Calu3 (cell line): ENCODE measurements at regions not wholly inside any gene's neighbourhood (a gene's known extent, or its start where the extent isn't known, plus 50 kb on each side); places are given as distances from the start of the nearest gene placed in this dataset.

Experiments
- BruUV-seq: library from RNA; stranded (reverse); fragments of 400-500 nt; replicated peaks from 2 replicates; lab custom pipeline; 2021; lab: Mats Ljungman, UMichigan
- CTCF ChIA-PET: fragments of 300-600 bp; sonication (Branson Sonifier 250); formaldehyde crosslinking; loops from one replicate; lab custom pipeline; 2022; ENCODE audit warnings: antibody characterized with exemption; lab: Charles Lee
- DNase-seq: peaks from one replicate; pipeline ENCODE4 v3.0.0; 2022
- H3K27ac Mint-ChIP-seq: one replicate; pipeline ENCODE4 v1.8.0; 2022; ENCODE audit warnings: mixed read lengths; ENCODE audit not compliant: unreplicated experiment
- H3K27me3 Mint-ChIP-seq: one replicate; pipeline ENCODE4 v1.8.0; 2022; ENCODE audit warnings: mixed read lengths; ENCODE audit not compliant: unreplicated experiment
- H3K36me3 Mint-ChIP-seq: one replicate; pipeline ENCODE4 v1.8.0; 2022; ENCODE audit warnings: mild to moderate bottlenecking, moderate library complexity, mixed read lengths; ENCODE audit not compliant: insufficient read depth, unreplicated experiment
- H3K4me1 Mint-ChIP-seq: one replicate; pipeline ENCODE4 v1.8.0; 2022; ENCODE audit warnings: mild to moderate bottlenecking, low read depth, mixed read lengths; ENCODE audit not compliant: unreplicated experiment
- H3K4me3 Mint-ChIP-seq: one replicate; pipeline ENCODE4 v1.8.0; 2022; ENCODE audit warnings: mild to moderate bottlenecking, low read depth, moderate library complexity, mixed read lengths; ENCODE audit not compliant: unreplicated experiment
- H3K9me3 Mint-ChIP-seq: one replicate; pipeline ENCODE4 v1.8.0; 2022; ENCODE audit warnings: low read depth, mixed read lengths; ENCODE audit not compliant: unreplicated experiment
- intact Hi-C: fragments of 100-400 bp; cut with micrococcal nuclease; formaldehyde crosslinking; loops from one replicate; pipeline ENCODE4 v1.10.0; 2022; ENCODE audit not compliant: unreplicated experiment
- TF ChIP-seq, protein P1 (sequence below): fragments of 200-600 bp; IDR thresholded peaks from one replicate; pipeline ENCODE4 v1.8.0; 2022; ENCODE audit warnings: antibody characterized with exemption; ENCODE audit not compliant: unreplicated experiment

DNA sequence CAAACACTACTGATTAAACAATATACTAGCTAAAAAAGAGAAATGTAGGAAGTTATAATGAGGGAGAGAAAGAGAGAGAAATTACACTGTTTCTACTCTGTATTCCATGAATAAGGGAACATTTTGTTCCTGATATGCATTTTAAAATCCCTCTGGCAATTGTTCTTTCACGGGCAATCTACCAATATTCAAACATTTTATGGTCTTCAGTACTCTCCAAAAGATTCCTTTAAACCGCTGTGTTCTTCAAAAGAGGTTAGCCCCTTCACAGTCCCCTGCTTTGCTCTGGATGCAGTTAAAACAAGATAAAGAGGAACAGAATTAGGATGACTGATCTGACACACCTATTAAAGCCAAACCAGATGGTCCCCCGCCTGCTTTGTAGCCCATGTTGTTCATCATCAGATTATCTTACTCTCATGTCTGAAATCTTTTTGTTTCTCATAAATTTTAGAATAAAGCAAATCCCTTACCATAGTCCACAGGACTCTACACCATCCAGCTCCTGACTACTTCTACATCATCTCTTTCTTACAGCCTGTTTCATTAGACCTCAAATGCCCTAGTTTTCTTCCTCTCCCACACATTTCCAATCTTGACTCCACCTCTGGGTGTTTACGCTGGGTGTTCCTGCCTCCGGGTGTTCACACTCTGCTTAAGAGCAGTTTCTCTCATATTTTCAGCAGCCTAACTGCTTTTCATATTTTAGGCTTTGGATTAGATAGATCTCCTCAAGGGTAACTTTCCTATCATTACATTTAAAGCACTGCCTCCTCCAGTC, 399.7 kb downstream of the COL12A1 start:
- Mint-ChIP-seq H3K9me3 (no peaks in the 10 kb centered on the region), H3K27ac (no peak overlapping the region), H3K36me3 (no peaks in the 10 kb centered on the region), H3K27me3 (no peaks in the 10 kb centered on the region), H3K4me1 (no peaks in the 10 kb centered on the region), H3K4me3 (no peak overlapping the region)
- TF ChIP-seq, protein P1, sequence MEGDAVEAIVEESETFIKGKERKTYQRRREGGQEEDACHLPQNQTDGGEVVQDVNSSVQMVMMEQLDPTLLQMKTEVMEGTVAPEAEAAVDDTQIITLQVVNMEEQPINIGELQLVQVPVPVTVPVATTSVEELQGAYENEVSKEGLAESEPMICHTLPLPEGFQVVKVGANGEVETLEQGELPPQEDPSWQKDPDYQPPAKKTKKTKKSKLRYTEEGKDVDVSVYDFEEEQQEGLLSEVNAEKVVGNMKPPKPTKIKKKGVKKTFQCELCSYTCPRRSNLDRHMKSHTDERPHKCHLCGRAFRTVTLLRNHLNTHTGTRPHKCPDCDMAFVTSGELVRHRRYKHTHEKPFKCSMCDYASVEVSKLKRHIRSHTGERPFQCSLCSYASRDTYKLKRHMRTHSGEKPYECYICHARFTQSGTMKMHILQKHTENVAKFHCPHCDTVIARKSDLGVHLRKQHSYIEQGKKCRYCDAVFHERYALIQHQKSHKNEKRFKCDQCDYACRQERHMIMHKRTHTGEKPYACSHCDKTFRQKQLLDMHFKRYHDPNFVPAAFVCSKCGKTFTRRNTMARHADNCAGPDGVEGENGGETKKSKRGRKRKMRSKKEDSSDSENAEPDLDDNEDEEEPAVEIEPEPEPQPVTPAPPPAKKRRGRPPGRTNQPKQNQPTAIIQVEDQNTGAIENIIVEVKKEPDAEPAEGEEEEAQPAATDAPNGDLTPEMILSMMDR: no peak
- BruUV-seq: no TSS peak
- intact Hi-C loops: no loop called here
- CTCF ChIA-PET: interaction anchor here (0.6 kb wide), 1 partner anchor 13 kb away, joined by 5 read pairs; no protein-coding TSS in a partner anchor
- DNase-seq: no peak

DNA sequence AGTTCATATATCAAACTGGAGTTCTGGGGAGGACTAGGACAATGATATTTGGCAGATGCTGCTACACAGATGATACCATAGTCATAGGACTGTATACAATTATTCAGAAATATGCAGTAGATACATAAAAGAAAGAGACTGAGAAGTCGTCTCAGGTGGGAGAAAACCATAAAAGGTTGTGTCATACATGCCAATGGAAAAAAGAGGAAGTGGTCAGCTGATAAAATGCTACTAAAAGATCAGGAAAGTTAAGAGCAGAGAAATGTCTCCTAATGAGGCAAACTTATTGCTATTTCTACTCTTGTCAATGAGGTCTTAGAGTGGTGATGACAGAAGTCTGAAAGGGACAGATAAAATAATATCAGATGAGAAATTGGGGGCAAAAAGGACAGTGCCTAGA, 407.6 kb downstream of the COL12A1 start:
- Mint-ChIP-seq H3K36me3 (no peaks in the 10 kb centered on the region), H3K4me3 (no peak overlapping the region), H3K4me1 (no peaks in the 10 kb centered on the region), H3K9me3 (peaks cover 9% of the 10 kb centered on the region), H3K27me3 (no peaks in the 10 kb centered on the region), H3K27ac (no peak overlapping the region)
- intact Hi-C loops: no loop called here
- CTCF ChIA-PET: no interaction called here
- TF ChIP-seq, protein P1: no peak
- DNase-seq: no peak
- BruUV-seq: no TSS peak

DNA sequence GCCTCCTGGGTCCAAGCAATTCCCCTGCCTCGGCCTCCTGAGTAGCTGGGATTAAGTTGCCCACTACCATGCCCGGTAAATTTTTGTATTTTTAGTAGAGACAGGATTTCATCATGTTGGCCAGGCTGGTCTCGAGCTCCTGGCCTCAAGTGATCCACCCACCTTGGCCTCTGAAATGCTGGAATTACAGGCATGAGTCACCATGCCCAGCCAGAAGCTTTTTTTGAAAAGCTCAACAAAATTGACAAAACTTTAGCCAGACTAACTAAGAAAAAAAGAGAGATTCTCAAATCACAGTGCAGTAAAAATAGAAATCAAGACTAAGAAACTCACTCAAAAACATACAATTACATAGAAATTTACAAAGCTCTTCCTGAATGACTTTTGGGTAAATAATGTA, 420.6 kb downstream of the COL12A1 start:
- TF ChIP-seq, protein P1: no peak
- BruUV-seq: no TSS peak
- intact Hi-C loops: no loop called here
- no peaks in the 10 kb centered on the region for H3K27me3 Mint-ChIP-seq
- no peaks in the 10 kb centered on the region for H3K36me3 Mint-ChIP-seq
- no peaks in the 10 kb centered on the region for H3K9me3 Mint-ChIP-seq
- no peak overlapping the region for H3K27ac Mint-ChIP-seq
- no peak overlapping the region for H3K4me3 Mint-ChIP-seq
- DNase-seq: no peak
- CTCF ChIA-PET: no interaction called here
- H3K4me1 Mint-ChIP-seq: no peaks in the 10 kb centered on the region

DNA sequence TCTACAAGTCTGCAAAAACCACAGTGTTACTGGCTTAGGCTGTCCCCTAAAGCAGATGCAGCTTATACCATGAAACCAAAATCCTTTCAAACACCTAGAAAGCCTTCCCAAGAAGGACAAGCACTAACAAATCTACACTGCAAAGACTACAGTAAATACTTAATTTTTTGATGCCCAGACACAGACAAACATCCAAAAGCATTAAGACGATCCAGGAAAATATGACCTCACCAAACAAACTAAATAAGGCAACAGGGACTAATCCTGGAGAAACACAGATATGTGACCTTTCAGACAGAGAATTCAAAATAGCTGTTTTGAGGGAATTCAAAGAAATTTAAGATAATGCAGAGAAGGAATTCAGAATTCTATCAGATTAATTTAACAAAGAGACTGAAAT, 423.5 kb downstream of the COL12A1 start:
- no peaks in the 10 kb centered on the region for H3K27me3 Mint-ChIP-seq
- H3K4me1 Mint-ChIP-seq: no peaks in the 10 kb centered on the region
- CTCF ChIA-PET: no interaction called here
- H3K4me3 Mint-ChIP-seq: no peak overlapping the region
- no peaks in the 10 kb centered on the region for H3K9me3 Mint-ChIP-seq
- BruUV-seq: no TSS peak
- TF ChIP-seq, protein P1: no peak
- H3K36me3 Mint-ChIP-seq: no peaks in the 10 kb centered on the region
- H3K27ac Mint-ChIP-seq: no peak overlapping the region
- intact Hi-C loops: no loop called here
- no peak for DNase-seq
